ENCODE measurements at regions not wholly inside any gene's neighbourhood (a gene's known extent, or its start where the extent isn't known, plus 50 kb on each side); places are given as distances from the start of the nearest gene placed in this dataset.

- TF ChIP-seq RELB (IDR thresholded peaks at IDR 0.05; ENCODE audit: low read depth) (no peak), MEF2B (IDR thresholded peaks at IDR 0.05; ENCODE audit: partially characterized antibody, poor library complexity, severe bottlenecking) (no peak), FOXM1 (IDR thresholded peaks at IDR 0.05; ENCODE audit: low read depth, low read length) (no peak)
These were observed 127.1 kb upstream of the PRPS1L1 start (continued) for GRCh38 chr7:18154726-18155125.

GRCh38 chr7:18157233-18157632 is 129.6 kb upstream of the PRPS1L1 start:
- no TSS peak for BruUV-seq (replicated peaks)
- DNase-seq (ENCODE audit: low read depth, low spot score) (no peak), ATAC-seq (no peak), FAIRE-seq (no peak)
- no peaks in the 10 kb centered on the region for H3K4me1 ChIP-seq (ENCODE audit: control insufficient read depth, insufficient read depth, low read length)
- intact Hi-C loops (cut with micrococcal nuclease; ENCODE audit: unreplicated experiment), result no loop called here
- H2AFZ ChIP-seq (ENCODE audit: control insufficient read depth, low read depth, low read length), result no peak overlapping the region
- ChIA-PET POLR2A (no interaction called here), CTCF (no interaction called here), SMC1A (ENCODE audit: uncharacterized antibody, unreplicated experiment) (no interaction called here), RAD21 (ENCODE audit: unreplicated experiment) (no interaction called here)
- WGBS (ENCODE audit: insufficient coverage, insufficient replicate concordance, low lambda C conversion rate, missing lambda C conversion rate), result 0% methylated on average over 1 of the region's 1 CpG
- no peaks in the 10 kb centered on the region for H3K36me3 ChIP-seq (ENCODE audit: control insufficient read depth in 2 of 2, insufficient read depth in 2 of 2, low read length in 1 of 2)
- H3K27me3 ChIP-seq (replicated peaks in 1 of 2; ENCODE audit: control insufficient read depth in 2 of 2, insufficient read depth in 2 of 2, low read length in 1 of 2), result 0 out of 4 replicates have a peak, but pooled peaks cover 0 to 2% of the 10 kb centered on the region in 2 experiments
- no peaks in the 10 kb centered on the region for H3K9me3 ChIP-seq (replicated peaks; ENCODE audit: control insufficient read depth, insufficient read depth, low read length)
- no peak overlapping the region for H3K27ac ChIP-seq (ENCODE audit: control insufficient read depth, insufficient read depth)
- no peaks in the 10 kb centered on the region for H3K79me2 ChIP-seq (ENCODE audit: control insufficient read depth, insufficient read depth, low read length)
- H3K4me2 ChIP-seq (ENCODE audit: control insufficient read depth, insufficient read depth), result no peak overlapping the region
- no peak overlapping the region for H3K9ac ChIP-seq (ENCODE audit: control insufficient read depth, insufficient read depth, low read length)
- H4K20me1 ChIP-seq (ENCODE audit: control insufficient read depth, insufficient read depth), result no peaks in the 10 kb centered on the region
- in situ Hi-C loops (cut with MboI), result no loop called here
- H3K4me3 ChIP-seq, result no peak overlapping the region
- TF ChIP-seq BACH1 (IDR thresholded peaks at IDR 0.05; ENCODE audit: borderline replicate concordance) (no peak), WRNIP1 (IDR thresholded peaks at IDR 0.05; ENCODE audit: borderline replicate concordance, low read depth, low read length) (no peak), RFX5 (IDR thresholded peaks at IDR 0.05; ENCODE audit: low read depth, low read length) (no peak), EED (IDR thresholded peaks at IDR 0.05; ENCODE audit: low read depth) (no peak), MXI1 (IDR thresholded peaks at IDR 0.05; ENCODE audit: low read depth, low read length) (no peak), NFYA (IDR thresholded peaks at IDR 0.05; ENCODE audit: borderline replicate concordance, low read depth, low read length) (no peak), TBL1XR1 (IDR thresholded peaks at IDR 0.05; ENCODE audit: low read depth, low read length) (no peak), CREB1 (IDR thresholded peaks at IDR 0.05; ENCODE audit: low read depth) (no peak), BCL3 (IDR thresholded peaks at IDR 0.05; ENCODE audit: borderline replicate concordance, insufficient read depth, low read depth, low read length, poor library complexity, severe bottlenecking) (no peak), SUPT20H (IDR thresholded peaks at IDR 0.05; ENCODE audit: borderline replicate concordance, control insufficient read depth, low read depth, low read length) (no peak), PBX3 (IDR thresholded peaks at IDR 0.05; ENCODE audit: insufficient replicate concordance, low read depth, low read length) (no peak), POLR2A (IDR thresholded peaks at IDR 0.05; ENCODE audit: low read depth, low read length) (no peak), TCF12 (IDR thresholded peaks at IDR 0.05; ENCODE audit: low read depth, low read length) (no peak), SKIL (IDR thresholded peaks at IDR 0.05; ENCODE audit: low read depth, poor library complexity, severe bottlenecking) (no peak), NRF1 (conservative IDR thresholded peaks at IDR 0.05; ENCODE audit: low read depth, low read length) (no peak), CHD1 (IDR thresholded peaks at IDR 0.05; ENCODE audit: low read depth, low read length) (no peak)
